ENCODE measurements at regions not wholly inside any gene's neighbourhood (a gene's known extent, or its start where the extent isn't known, plus 50 kb on each side); places are given as distances from the start of the nearest gene placed in this dataset.
"Not testable (repeated sequence)": the region's sequence is repeated elsewhere in the genome, so short reads cannot be mapped to it uniquely, and the experiment has no call there.

DNA sequence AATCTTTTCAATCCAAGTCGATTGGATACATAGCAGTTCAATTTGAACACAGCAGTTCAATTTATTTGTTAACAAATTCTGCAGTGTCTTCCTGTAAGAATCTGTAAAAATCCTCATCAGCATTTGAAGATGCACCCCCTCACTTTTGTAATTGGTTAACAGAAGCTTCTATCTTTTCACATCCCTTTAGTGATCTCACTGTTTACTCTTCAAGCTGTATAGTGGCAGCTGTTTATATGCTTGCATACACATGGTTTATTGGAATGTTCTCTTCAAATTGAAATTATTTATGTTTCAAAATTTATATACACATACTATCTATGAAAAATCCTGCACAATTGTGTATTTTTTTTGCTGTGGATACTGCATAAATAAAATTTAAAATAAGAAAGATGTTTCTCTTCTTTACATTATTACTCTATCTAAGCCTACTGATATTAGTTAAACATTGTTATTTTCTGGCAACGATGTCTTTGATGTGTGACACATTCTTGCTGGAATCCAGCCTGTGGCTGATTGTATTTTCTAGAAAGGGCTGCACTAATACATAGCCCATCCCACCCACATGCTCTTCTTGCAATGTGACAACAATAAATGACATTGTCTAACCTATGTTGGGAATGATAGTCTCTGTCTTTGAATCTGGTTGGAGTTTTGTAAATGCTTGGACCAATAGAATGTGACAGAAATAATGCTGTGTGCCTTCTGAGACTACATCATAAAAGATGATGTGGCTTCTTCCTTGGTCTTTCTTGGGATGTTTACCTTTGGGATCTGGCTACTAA, 573.0 kb downstream of the CD109 start:
- no peak for DNase-seq

DNA sequence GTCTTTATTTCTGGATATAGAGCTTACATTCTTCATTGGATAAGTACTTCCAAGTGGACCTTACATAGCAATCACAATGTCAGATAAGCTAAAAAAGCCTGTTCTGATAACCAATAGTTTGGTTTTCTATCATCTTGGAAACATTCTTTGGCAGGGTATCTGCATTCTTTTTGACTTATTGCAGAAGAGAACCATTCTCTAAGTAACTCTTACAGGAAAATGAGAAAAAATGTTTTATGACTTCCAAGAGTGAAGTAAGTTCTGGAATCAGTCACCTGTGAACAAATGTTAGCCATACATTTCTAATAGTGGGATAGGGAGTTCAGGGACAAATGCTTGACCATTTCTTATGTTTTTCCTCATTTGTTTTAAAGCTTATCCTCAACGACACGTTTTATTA, 564.0 kb downstream of the CD109 start:
- DNase-seq, result no peak

DNA sequence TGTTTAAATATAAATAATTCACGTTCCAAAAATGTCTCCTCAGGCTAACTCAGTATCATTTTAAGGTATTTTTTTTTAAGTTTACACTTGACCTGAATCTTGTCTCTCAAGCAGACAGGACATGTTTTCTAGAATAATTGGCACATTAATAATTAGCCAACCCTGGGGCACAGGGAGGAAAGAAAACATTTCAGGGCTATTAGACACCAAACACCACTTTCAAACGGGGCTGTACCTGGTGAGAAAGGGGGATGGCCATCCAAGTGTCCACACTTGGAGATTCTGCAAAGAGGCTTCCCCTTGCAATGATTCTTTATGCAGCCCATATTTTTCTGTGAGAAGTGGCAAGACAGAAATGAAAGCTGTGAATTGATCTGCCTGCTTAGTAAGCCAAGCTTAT, 560.8 kb downstream of the CD109 start:
- DNase-seq, result no peak

DNA sequence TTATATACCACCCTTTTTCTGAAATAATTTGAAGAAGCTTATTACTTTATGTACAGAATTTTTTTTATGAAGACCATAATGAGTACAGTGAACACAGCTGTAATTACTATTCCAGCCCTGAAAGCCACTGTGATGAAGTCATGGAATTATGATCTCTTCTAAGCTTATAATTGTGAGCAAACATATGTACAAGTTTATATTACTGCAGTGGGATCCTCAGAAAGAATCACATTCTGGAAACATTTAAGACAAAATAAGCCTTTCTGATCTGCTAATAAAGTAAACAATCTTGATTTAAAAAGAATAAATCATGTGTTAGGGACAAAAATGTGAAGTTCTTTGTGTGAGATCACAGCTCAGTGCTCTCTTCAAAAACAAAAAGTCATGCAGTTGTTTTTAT, 560.4 kb downstream of the CD109 start:
- no peak for DNase-seq

DNA sequence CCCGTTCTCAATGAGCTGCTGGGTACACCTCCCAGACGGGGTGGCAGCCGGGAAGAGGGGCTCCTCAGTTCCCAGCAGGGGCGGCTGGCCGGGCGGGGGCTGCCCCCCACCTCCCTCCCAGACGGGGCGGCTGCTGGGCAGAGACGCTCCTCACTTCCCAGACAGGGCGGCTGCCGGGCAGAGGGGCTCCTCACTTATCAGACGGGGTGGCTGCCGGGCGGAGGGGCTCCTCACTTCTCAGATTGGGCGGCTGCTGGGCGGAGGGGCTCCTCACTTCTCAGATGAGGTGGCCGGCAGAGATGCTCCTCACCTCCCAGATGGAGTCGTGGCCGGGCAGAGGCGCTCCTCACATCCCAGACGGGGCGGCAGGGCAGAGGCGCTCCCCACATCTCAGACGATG, 559.0 kb downstream of the CD109 start:
- DNase-seq, result not testable (repeated sequence)

DNA sequence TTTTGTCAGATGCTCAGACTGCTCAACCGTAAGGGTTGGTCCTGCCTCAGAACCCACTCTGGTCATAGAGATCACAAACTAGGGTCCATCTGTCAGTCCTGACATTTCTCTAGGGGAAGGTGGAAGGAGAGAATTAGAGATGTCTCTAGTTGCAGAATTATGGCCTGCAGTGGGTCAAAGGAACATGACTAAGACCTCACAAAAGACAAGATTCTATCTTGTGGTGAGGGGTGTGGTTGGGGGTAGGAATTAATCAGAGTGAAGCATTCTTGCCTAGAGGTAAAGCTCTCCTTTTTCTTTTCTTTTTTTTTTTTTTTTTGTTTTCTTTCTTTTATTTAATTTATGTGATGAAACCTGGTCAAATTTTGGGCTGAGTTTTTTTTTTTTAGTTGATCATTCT, 558.1 kb downstream of the CD109 start:
- DNase-seq, result not testable (repeated sequence)

DNA sequence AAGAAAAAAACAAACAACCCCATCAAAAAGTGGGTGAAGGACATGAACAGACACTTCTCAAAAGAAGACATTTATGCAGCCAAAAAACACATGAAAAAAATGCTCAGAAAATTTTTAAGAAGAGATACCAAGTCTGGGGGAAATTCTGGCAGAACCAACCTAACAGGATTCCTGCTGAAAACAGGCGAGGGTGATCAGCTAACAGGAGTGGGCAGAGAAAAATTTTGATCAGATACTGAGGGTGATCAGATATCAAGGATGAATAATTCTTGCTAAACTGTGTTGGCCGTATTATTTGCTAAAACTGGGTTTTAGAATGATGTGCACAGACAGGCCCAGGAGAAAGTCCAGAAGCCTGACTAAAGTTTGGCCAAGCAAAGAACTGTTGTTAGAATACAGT, 557.3 kb downstream of the CD109 start:
- no peak for DNase-seq

DNA sequence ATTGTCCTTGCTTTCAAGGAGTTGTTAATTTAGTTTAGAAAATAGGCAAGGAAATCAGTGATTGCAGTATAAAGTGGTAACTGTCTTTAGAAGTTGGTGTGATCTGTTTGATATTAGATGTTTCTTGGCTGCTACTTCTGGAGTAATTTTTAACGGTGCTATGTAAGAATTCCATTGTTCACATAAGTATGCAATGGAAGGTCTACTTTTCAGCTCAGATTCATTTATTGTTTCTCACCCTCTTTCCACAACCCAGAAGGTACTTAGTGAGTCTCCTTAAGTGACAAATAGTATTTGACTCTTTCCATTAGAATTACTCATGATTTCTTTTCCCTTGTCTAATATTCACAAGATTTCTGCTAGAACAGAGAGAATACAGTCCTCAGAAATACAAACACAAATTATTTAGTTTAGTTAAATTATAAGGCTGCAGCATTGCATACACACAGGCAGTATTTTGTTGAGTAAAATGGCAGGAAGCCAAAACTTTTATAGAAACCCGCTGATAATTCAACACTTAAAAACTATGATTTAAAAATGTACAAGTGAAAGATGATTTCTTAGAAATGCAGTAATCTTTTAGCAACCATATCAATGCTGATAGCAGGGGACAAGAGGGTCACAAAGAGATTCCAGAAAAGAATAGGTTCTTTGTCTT, 554.3 kb downstream of the CD109 start:
- DNase-seq, result no peak

DNA sequence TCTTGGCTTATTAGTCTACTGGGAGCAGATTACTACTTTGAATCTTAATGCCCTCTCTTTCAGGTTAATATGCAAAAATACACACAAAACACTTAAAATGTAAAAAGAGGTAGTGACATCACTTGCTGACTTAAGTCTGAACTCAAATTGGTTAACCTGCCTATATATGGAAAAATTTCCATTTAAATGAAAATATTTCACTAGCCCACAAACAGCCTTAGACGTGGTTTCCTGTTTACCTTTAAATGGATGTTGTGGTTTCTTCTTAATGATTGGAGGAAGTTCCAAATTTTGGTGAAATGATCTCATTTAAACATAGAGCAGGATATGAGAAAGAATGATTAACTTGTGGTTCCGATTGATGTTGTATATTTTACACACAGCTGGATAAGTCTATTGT, 553.7 kb downstream of the CD109 start:
- DNase-seq, result no peak

DNA sequence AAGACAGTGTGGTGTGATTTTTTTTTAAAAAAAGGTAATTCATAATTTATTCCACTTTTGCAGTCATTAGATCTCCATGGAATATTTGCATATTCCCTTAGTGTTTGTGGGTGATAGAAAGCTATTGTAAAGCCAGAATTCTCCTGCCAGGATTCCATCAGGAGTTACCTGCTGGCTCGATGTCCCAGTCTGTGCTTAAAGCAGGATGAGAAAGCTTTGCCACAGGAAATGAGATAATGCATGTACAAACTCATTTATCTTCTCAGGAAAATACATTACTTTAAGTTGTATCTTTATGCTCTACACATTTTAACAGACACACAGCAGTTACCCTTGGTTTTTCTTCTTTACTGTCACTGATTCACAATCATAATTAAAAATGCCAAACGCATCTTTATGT, 553.0 kb downstream of the CD109 start:
- no peak for DNase-seq

DNA sequence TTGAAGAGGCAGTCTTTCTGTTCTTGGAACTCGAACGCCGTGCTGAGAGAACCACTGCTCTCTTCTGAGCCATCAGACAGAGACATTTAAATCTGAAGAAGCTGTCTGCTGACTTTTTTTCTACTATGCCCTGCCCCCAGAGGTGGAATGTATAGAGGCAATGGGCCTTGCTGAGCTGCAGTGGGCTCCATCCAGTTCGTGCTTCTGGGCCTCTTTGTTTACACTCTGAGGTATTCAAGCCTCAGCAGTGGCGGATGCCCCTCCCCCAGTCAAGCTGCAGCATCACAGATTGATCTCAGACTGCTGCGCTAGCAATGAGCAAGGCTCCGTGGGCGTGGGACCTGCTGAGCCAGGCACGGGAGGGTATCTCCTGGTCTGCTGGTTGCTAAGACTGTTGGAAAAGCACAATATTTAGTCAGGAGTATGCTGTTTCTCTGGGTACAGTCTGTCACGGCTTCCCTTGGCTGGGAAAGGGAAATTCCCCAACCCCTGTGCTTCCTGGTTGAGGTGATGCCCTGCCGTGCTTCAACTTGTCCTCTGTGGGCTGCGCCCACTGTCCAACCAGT, 526.8 kb downstream of the CD109 start:
- no peak for DNase-seq

DNA sequence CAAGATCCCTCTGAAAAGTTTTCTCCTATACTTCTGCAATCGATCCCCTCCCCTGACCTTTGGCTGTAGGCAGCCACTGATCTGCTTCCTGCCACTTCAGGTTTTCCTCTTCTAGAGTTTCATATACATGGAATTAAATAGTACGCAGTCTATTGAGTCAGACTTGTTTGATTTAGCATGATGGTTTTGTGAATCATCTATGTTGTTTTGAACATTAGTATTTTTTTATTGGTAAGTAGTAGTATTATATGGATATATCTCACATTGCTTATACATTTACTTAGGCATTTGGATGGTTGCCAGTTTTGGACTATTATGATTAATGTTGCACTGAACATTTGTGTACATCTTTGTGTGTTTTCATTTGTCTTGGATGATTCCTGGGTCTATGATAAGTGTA, 518.0 kb downstream of the CD109 start:
- no peak for DNase-seq

DNA sequence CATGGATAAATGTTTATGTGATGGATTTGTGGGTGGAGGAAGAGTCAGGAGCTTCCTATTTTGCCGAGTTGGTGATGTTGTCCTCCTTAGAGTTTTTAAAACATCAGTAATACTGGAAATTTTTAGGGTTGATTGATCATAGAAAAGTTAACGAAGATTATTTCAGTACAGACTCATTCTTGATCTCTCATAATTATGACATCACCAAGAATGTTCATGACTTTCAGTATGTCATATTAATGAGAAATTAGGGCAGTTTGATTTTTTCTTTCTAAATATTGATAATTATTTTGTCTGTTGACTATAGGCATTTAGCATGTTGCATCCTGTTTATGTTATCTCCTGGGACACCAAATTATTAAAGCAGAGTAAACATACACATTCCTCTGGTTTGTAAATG, 512.2 kb downstream of the CD109 start:
- DNase-seq, result no peak

DNA sequence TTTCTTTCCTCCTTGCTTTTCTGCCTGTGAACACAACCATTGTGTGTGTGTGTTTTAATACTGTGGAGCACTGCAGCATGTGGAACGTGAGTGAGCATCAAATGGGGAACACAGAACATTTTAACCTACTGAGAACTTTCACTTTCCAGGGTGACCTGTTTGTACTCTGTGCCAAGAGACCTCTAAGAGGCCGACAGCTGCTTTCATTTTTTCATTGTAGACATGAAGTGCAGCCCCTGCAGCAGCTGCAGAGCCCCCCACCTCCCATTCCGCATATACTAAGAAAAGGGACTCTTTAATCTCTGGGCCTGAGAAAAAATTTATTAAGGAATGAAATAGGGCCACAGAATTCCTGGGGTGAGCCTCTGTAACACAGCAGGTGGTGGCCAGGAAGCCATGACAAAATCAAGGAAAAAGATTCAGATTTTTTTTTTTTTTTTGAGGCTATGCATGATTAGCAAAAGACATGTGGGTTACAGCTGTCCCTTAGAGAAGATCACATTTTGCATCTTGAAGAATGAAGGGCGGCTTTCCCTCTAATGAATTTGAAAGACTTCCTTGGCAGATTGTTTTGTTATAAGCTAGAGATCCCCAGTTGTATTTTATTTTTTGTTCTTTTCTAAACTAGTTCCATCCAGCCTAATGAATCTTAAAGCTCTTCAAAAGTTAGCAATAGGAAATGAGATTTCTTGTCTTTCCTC, 503.4 kb downstream of the CD109 start:
- DNase-seq, result no peak

DNA sequence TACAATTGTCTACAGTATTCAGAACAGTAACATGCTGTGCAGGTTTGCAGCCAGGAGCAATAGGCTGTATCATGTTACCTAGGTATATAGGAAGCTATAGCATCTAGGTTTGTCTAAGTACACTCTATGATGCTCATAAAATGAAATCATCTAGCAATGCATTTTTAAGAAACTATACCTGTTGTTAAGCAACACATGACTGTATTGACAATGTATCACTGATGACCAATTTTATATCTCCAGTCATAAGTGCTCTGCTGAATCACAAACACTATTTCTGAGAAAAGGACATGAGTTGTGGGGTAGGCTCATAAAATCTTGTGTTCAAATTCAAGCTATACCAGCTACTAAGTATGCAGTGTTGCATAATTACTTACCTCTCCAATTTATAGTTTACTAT, 501.3 kb downstream of the CD109 start:
- no peak for DNase-seq

DNA sequence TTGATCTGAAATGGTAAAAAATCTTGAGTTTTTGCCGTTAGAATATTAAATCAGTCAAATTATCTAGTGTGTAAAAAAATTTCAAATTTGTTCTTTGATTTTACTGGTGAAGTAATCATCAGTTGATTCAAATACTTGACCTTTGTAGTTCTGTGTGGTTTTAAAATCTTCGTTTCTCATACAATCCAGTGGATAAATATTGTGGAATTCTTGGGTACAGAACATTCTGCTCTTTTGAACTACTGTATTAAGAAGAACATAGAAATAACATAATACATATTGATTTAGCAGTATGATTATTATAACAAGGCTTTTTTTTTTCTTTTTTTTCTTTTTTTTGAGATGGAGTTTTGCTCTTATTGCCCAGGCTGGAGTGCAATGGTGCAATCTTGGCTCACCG, 491.8 kb downstream of the CD109 start:
- no peak for DNase-seq

DNA sequence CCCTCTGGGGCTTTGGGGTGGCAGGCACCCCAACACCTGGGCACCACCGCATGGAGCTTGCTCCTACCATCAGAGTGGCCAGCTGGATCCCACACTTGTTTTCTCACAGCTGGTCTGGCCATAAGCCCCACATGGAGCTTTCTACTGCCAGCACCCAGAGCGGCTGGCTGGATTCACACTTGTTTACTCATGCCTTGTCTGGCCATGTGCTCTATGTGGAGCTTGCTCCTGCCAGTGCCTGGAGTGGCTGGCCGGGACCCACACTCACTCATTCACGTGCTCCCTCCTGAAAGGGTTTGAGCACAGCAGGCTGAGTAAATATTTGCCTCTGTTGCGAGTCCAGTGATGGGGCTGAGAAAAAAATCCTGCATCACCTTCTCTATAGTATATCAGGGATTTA, 487.0 kb downstream of the CD109 start:
- DNase-seq, result no peak

DNA sequence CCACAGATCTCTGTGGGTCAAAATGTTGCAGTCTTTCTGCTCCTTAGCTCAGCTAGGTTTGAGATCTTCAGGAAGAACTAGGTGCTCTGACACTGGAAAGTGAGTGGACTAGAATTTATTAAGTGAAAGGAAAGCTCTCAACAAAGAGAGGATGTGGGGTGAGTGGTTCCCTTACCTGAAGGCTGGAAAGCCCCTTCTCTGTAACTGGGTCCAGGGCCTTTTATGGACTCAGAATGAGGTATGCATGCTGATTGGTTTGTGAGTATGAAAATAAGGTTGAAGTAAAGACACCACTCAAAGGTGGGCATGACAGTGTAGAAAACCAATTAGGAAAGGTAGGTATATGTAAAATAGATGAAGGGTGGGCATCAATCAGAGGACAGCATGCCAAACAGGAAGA, 485.5 kb downstream of the CD109 start:
- DNase-seq, result no peak

DNA sequence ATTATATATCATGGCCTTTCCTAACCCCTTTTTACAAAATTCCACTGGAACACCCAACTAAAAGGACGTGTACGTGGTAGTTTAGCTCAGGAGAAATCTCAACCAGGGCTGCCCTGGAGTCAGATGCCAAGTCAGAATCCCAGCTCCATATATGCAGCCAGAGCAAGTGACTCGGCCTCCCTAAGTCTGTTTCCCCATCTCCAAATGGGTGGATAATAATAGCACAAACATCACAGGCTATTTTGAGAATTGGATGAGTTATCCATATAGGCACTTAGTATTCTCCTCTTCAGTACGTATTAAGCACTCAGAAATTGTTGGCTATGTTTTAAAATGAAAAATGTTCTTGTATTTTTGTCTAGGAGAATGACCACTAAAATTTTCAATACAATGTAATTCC, 481.5 kb downstream of the CD109 start:
- no peak for DNase-seq

DNA sequence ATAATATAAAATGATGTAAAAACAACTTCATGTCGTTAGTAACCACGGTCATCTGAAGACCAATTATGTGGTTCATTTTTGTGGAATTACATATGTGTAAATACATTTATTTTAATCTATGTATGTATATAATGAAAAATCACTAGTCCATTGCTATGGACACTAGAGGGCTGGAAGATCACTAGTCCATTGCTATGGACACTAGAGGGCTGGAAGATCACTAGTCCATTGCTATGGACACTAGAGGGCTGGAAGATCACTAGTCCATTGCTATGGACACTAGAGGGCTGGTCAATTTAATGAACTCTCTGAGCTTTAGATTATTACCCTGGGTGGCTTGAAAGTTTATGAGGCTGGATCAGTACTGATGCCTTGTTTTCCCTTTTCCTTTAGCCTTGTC, 474.5 kb downstream of the CD109 start:
- DNase-seq, result not testable (repeated sequence)

DNA sequence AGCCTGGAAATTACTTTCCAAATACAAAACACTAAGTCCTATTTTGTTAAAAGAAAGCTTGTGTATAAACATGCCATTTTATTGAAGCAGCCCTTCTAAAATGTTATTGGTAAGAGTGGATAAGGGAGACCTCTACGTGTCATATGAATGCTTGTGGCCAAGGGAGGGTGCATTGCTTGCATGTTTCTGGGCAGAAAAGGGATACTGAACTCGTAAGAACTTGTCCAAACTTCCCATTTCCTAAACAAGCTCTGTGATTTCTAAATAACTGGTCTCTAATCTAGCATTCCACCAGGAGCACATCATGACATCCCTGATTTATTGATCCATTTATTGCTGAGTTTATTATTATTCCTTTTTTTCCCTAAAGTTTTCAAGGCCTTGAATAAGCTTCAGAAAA, 474.1 kb downstream of the CD109 start:
- DNase-seq, result no peak

DNA sequence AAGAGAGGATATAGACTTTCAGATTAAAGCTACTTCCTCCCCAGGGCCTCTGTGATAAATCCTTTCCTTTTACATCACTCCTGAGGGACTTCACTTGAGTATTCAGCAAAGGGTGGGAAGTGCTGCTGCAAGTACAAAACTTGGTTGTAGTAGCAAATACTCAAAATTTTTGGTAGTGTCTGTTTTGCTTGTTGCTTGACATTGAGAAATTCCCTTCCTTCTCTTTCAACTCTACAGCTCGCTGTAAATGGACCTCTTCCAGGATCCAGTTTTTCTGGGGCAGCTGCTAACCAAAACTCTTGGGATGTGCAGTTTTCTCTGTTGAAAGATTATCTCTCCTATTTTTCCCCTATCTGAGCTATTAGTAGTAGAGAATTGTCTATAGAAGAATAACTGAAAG, 472.0 kb downstream of the CD109 start:
- DNase-seq, result no peak

DNA sequence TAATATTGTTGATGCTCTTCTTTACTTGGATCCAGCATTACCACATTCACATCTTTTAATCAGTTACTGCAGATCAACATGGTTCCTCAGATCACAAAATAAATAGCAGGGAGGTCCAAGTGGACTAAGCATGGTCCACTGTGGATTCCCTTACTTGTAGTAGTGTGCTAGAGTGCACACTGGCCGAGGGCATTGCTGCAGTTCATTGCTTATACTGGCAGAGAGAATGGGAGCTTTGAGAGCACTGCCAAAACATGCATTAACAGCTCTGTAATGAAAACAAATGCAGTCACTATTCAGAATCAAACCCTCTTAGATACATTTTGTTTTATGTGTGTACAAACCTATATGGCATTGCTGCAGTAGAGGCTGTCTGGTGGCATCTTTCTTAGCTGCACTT, 471.5 kb downstream of the CD109 start:
- DNase-seq, result no peak

DNA sequence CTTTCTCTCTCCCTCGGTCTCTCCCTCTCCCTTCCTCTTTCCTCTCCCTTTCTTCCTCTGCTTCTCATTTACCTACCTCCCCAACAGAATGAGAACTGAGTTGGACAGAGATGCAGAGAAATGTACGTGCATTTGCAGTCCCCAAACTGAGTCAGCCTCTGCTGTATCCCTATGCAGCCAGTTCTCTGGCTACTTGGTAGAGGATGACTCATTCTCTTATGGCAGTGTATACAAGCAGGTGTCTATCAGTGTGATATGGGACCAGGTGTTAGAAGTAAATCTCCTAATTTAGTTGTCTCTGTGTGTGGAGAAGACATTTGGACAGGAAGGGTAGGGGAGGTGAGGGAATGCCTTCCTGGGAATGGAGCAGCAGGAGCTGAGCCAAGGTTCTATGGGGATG, 470.8 kb downstream of the CD109 start:
- no peak for DNase-seq

Measured in AML-193 (cell line).